NCI-H524 (cell line): ENCODE measurements at regions not wholly inside any gene's neighbourhood (a gene's known extent, or its start where the extent isn't known, plus 50 kb on each side); places are given as distances from the start of the nearest gene placed in this dataset.

Experiments used
- DNase-seq, 2 experiments: peaks; one replicate each; lab custom pipeline; 2025; lab: John Stamatoyannopoulos, UW

GRCh38 chr18:67232406-67232805, 284.1 kb downstream of the DSEL start:
- DNase-seq = no peak

- no peak for DNase-seq
These were observed 293.6 kb downstream of the DSEL start for GRCh38 chr18:67222887-67223286.

GRCh38 chr18:67219821-67220220, 296.7 kb downstream of the DSEL start:
- DNase-seq = peak; percentile 4 to 62

- no peak for DNase-seq
These were observed 298.0 kb downstream of the DSEL start for GRCh38 chr18:67218556-67218955.

GRCh38 chr18:67217551-67218166, 298.9 kb downstream of the DSEL start:
- DNase-seq = peak in 1 of 2 experiments; percentile 60

GRCh38 chr18:67216846-67217245, 299.7 kb downstream of the DSEL start:
- no peak for DNase-seq

GRCh38 chr18:67215686-67216085, 300.8 kb downstream of the DSEL start:
- no peak for DNase-seq

GRCh38 chr18:67211646-67212045, 304.9 kb downstream of the DSEL start:
- no peak for DNase-seq

GRCh38 chr18:67200665-67201064, 315.9 kb downstream of the DSEL start:
- DNase-seq = no peak

- DNase-seq = peak; percentile 16 to 64
These were observed 316.4 kb downstream of the DSEL start for GRCh38 chr18:67199993-67200617.

GRCh38 chr18:67194886-67195285, 321.6 kb downstream of the DSEL start:
- DNase-seq = peak; percentile 8 to 31

GRCh38 chr18:67192535-67192934, 324.0 kb downstream of the DSEL start:
- no peak for DNase-seq

GRCh38 chr18:67183398-67183797, 333.1 kb downstream of the DSEL start:
- DNase-seq = no peak

- DNase-seq = no peak
These were observed 336.8 kb downstream of the DSEL start for GRCh38 chr18:67179726-67180125.

GRCh38 chr18:67159662-67160061, 356.9 kb downstream of the DSEL start:
- DNase-seq = no peak

- no peak for DNase-seq
These were observed 361.5 kb downstream of the DSEL start for GRCh38 chr18:67154979-67155378.

- DNase-seq = no peak
These were observed 365.2 kb downstream of the DSEL start for GRCh38 chr18:67151366-67151765.

GRCh38 chr18:67145586-67146292, 370.8 kb downstream of the DSEL start:
- DNase-seq = no peak

- DNase-seq = no peak
These were observed 372.2 kb downstream of the DSEL start for GRCh38 chr18:67144329-67144728.

- no peak for DNase-seq
These were observed 373.5 kb downstream of the DSEL start for GRCh38 chr18:67143028-67143427.

- DNase-seq = no peak
These were observed 373.9 kb downstream of the DSEL start for GRCh38 chr18:67142604-67143003.

- no peak for DNase-seq
These were observed 376.0 kb downstream of the DSEL start for GRCh38 chr18:67140495-67140894.

- DNase-seq = no peak
These were observed 376.6 kb downstream of the DSEL start for GRCh38 chr18:67139899-67140298.
